BE2C (cell line): ENCODE measurements at regions not wholly inside any gene's neighbourhood (a gene's known extent, or its start where the extent isn't known, plus 50 kb on each side); places are given as distances from the start of the nearest gene placed in this dataset.
A peak's percentile ranks its signal among the peaks of the same experiment; 100 is the strongest.

Source experiments
- DNase-seq: peaks from one replicate; pipeline ENCODE4 v3.0.0-alpha.2; 2020
- H3K27me3 ChIP-seq: fragments of 250-450 bp; sonication (Bioruptor Pico); 2 replicates; pipeline ENCODE4 v1.5.1; 2020; ENCODE audit warnings: mild to moderate bottlenecking
- H3K36me3 ChIP-seq: fragments of 250-450 bp; sonication (Bioruptor Pico); 2 replicates; pipeline ENCODE4 v1.5.1; 2020; ENCODE audit warnings: mild to moderate bottlenecking
- H3K4me1 ChIP-seq: fragments of 250-450 bp; sonication (Bioruptor Pico); 2 replicates; pipeline ENCODE4 v1.5.1; 2020
- H3K4me3 ChIP-seq: 2 replicates; pipeline ENCODE4 v1.5.1; 2011; ENCODE audit warnings: low read depth, low read length
- H3K9me3 ChIP-seq: fragments of 250-450 bp; sonication (Bioruptor Pico); 2 replicates; pipeline ENCODE4 v1.5.1; 2020
- CTCF ChIP-seq: IDR thresholded peaks from 2 replicates; pipeline ENCODE4 v1.5.1; 2012; ENCODE audit warnings: mild to moderate bottlenecking, low read depth, low read length

GRCh38 chr15:79702621-79703020 lies 194.2 kb downstream of the MTHFS start:
- no peaks in the 10 kb centered on the region for H3K36me3 ChIP-seq
- H3K4me3 ChIP-seq: no peak overlapping the region
- TF ChIP-seq CTCF: no peak
- H3K9me3 ChIP-seq: no peaks in the 10 kb centered on the region
- no peaks in the 10 kb centered on the region for H3K4me1 ChIP-seq
- no peak for DNase-seq
- no peaks in the 10 kb centered on the region for H3K27me3 ChIP-seq

GRCh38 chr15:79721256-79721655 lies 175.6 kb downstream of the MTHFS start:
- no peak for DNase-seq
- no peaks in the 10 kb centered on the region for H3K27me3 ChIP-seq
- H3K9me3 ChIP-seq: no peaks in the 10 kb centered on the region
- no peaks in the 10 kb centered on the region for H3K36me3 ChIP-seq
- no peak for TF ChIP-seq CTCF
- H3K4me1 ChIP-seq: no peaks in the 10 kb centered on the region
- no peak overlapping the region for H3K4me3 ChIP-seq

GRCh38 chr15:79724312-79724711 lies 172.5 kb downstream of the MTHFS start:
- Histone ChIP-seq H3K27me3 (no peaks in the 10 kb centered on the region), H3K36me3 (no peaks in the 10 kb centered on the region), H3K4me3 (no peak overlapping the region), H3K4me1 (no peaks in the 10 kb centered on the region), H3K9me3 (no peaks in the 10 kb centered on the region)
- no peak for DNase-seq
- no peak for TF ChIP-seq CTCF

GRCh38 chr15:79724804-79725203 lies 172.0 kb downstream of the MTHFS start:
- H3K4me3 ChIP-seq: no peak overlapping the region
- H3K4me1 ChIP-seq: no peaks in the 10 kb centered on the region
- DNase-seq: no peak
- no peaks in the 10 kb centered on the region for H3K27me3 ChIP-seq
- no peaks in the 10 kb centered on the region for H3K9me3 ChIP-seq
- TF ChIP-seq CTCF: no peak
- H3K36me3 ChIP-seq: no peaks in the 10 kb centered on the region

GRCh38 chr15:79728867-79729266 lies 167.9 kb downstream of the MTHFS start:
- Histone ChIP-seq H3K4me3 (no peak overlapping the region), H3K9me3 (no peaks in the 10 kb centered on the region), H3K4me1 (no peaks in the 10 kb centered on the region), H3K27me3 (no peaks in the 10 kb centered on the region), H3K36me3 (no peaks in the 10 kb centered on the region)
- TF ChIP-seq CTCF: no peak
- no peak for DNase-seq

- no peaks in the 10 kb centered on the region for H3K36me3 ChIP-seq
- H3K27me3 ChIP-seq: no peaks in the 10 kb centered on the region
- TF ChIP-seq CTCF: no peak
- H3K9me3 ChIP-seq: no peaks in the 10 kb centered on the region
- H3K4me1 ChIP-seq: peaks cover 17% of the 10 kb centered on the region
- H3K4me3 ChIP-seq: no peak overlapping the region
- DNase-seq: peak; percentile 18
Observed at GRCh38 chr15:79736435-79737000, 160.3 kb downstream of the MTHFS start.
